ENCODE measurements at regions not wholly inside any gene's neighbourhood (a gene's known extent, or its start where the extent isn't known, plus 50 kb on each side); places are given as distances from the start of the nearest gene placed in this dataset.

DNA sequence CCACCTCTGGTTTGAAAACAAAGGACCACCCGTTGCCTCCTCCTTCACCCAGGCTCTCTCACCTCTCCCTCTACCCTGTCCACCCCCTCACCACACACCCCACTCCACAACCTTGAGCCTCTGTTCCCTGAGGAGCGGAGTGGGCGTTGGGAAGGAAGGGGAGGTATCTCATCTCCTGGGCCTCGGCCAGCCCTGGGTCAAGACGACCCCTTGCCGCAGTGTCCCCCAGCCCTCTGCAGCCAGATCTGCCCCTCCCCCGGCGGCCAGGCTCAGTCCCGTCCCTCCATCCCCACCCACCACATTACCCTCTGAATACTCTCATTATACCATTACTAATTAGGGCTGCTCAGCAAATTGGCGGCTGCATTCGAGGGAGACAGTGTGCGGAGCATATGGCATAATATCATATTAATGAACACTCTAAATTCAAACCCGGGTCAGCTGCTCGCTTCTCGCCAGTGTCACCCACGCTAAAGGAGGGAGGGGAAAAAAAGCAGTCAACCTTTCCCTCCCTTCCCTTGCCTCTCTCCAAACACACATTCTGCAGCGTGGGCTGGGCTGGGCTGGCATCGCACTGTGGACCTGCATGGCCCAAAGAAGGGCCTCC is 123.2 kb upstream of the LHX1 start:
- no peak overlapping the region for H3K4me3 ChIP-seq (ENCODE audit: low read depth, low read length)
- peak; percentile 92 for TF ChIP-seq ZFHX2 (tag by site-specific recombination; conservative IDR thresholded peaks at IDR 0.05)
- peak; percentile 96 for TF ChIP-seq EGR2 (tag by site-specific recombination; IDR thresholded peaks at IDR 0.05; ENCODE audit: low read depth)
- TF ChIP-seq, protein P1, sequence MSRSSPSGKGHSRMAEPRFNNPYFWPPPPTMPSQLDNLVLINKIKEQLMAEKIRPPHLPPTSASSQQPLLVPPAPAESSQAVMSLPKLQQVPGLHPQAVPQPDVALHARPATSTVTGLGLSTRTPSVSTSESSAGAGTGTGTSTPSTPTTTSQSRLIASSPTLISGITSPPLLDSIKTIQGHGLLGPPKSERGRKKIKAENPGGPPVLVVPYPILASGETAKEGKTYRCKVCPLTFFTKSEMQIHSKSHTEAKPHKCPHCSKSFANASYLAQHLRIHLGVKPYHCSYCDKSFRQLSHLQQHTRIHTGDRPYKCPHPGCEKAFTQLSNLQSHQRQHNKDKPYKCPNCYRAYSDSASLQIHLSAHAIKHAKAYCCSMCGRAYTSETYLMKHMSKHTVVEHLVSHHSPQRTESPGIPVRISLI (tag by site-specific recombination; IDR thresholded peaks at IDR 0.05), result no peak
- no peaks in the 10 kb centered on the region for H3K9me3 ChIP-seq (ENCODE audit: control insufficient read depth, insufficient read depth, low read depth, low read length)
- no peaks in the 10 kb centered on the region for H3K36me3 ChIP-seq (ENCODE audit: control insufficient read depth in 2 of 2, insufficient read depth in 1 of 2, low read length in 2 of 2)
- ChIA-PET CTCF (interaction anchor here (0.7 kb wide), 1 partner anchor 11 kb away, joined by 3 read pairs; no protein-coding TSS in a partner anchor), POLR2A (no interaction called here)
- no peak overlapping the region for H3K27ac ChIP-seq (ENCODE audit: extremely low read depth, low read depth, low read length)
- 0 out of 2 replicates have a peak, but pooled peaks cover 3% of the 10 kb centered on the region for H3K4me1 ChIP-seq (ENCODE audit: control insufficient read depth, insufficient read depth, low read length)

DNA sequence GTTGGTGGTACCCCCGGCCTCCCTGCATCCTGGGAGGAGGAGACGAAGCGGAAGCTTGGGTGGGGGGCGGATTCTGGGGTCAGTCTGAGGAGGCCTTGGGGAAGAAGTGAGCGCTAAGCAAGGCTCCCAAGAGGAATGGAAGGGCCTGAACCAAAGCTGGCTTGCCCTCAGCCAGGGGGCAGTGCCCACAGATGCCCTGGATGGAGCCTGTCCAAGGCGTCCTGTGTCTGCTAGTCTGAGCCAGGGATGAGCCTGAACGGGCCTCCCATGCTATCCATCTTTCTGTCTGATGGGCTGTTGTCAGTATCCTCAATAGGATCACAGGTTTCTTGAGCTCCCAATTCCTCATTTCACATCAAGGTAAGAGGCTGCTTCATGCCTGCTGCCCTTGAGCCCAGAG is 122.3 kb upstream of the LHX1 start:
- POLR2A ChIA-PET, result no interaction called here
- H3K27ac ChIP-seq (ENCODE audit: extremely low read depth, low read depth, low read length), result no peak overlapping the region

More for the DNA sequence above, 122.3 kb upstream of the LHX1 start:
- 0 out of 2 replicates have a peak, but pooled peaks cover 3% of the 10 kb centered on the region for H3K4me1 ChIP-seq (ENCODE audit: control insufficient read depth, insufficient read depth, low read length)
- no peak overlapping the region for H3K4me3 ChIP-seq (ENCODE audit: low read depth, low read length)
- H3K36me3 ChIP-seq (ENCODE audit: control insufficient read depth in 2 of 2, insufficient read depth in 1 of 2, low read length in 2 of 2), result no peaks in the 10 kb centered on the region
- TF ChIP-seq ZNF239 (tag by site-specific recombination; IDR thresholded peaks at IDR 0.05) (no peak), KLF1 (tag by site-specific recombination; IDR thresholded peaks at IDR 0.05) (no peak), HOXC10 (CRISPR knock-in tag; IDR thresholded peaks at IDR 0.05) (no peak), ZSCAN30 (tag by site-specific recombination; IDR thresholded peaks at IDR 0.05) (no peak), KLF9 (tag by site-specific recombination; IDR thresholded peaks at IDR 0.05; ENCODE audit: low read depth) (no peak), ZNF558 (tag by site-specific recombination; IDR thresholded peaks at IDR 0.05) (no peak), ZNF792 (tag by site-specific recombination; IDR thresholded peaks at IDR 0.05) (no peak), ZNF23 (tag by site-specific recombination; IDR thresholded peaks at IDR 0.05; ENCODE audit: borderline replicate concordance) (no peak), ZNF830 (tag by site-specific recombination; IDR thresholded peaks at IDR 0.05; ENCODE audit: low read depth) (no peak), ZNF555 (tag by site-specific recombination; conservative IDR thresholded peaks at IDR 0.05) (no peak), GFI1B (tag by site-specific recombination; IDR thresholded peaks at IDR 0.05) (no peak), ZNF112 (tag by site-specific recombination; IDR thresholded peaks at IDR 0.05) (no peak)
- TF ChIP-seq, protein P2, sequence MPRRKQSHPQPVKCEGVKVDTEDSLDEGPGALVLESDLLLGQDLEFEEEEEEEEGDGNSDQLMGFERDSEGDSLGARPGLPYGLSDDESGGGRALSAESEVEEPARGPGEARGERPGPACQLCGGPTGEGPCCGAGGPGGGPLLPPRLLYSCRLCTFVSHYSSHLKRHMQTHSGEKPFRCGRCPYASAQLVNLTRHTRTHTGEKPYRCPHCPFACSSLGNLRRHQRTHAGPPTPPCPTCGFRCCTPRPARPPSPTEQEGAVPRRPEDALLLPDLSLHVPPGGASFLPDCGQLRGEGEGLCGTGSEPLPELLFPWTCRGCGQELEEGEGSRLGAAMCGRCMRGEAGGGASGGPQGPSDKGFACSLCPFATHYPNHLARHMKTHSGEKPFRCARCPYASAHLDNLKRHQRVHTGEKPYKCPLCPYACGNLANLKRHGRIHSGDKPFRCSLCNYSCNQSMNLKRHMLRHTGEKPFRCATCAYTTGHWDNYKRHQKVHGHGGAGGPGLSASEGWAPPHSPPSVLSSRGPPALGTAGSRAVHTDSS (tag by site-specific recombination; IDR thresholded peaks at IDR 0.05), result no peak
- TF ChIP-seq, protein P3, sequence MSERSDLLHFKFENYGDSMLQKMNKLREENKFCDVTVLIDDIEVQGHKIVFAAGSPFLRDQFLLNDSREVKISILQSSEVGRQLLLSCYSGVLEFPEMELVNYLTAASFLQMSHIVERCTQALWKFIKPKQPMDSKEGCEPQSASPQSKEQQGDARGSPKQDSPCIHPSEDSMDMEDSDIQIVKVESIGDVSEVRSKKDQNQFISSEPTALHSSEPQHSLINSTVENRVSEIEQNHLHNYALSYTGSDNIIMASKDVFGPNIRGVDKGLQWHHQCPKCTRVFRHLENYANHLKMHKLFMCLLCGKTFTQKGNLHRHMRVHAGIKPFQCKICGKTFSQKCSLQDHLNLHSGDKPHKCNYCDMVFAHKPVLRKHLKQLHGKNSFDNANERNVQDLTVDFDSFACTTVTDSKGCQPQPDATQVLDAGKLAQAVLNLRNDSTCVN (tag by site-specific recombination; optimal IDR thresholded peaks at IDR 0.05), result no peak
- TF ChIP-seq, protein P4, sequence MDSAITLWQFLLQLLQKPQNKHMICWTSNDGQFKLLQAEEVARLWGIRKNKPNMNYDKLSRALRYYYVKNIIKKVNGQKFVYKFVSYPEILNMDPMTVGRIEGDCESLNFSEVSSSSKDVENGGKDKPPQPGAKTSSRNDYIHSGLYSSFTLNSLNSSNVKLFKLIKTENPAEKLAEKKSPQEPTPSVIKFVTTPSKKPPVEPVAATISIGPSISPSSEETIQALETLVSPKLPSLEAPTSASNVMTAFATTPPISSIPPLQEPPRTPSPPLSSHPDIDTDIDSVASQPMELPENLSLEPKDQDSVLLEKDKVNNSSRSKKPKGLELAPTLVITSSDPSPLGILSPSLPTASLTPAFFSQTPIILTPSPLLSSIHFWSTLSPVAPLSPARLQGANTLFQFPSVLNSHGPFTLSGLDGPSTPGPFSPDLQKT (IDR thresholded peaks at IDR 0.05; ENCODE audit: borderline replicate concordance, low read depth, low read length), result no peak
- TF ChIP-seq, protein P5, sequence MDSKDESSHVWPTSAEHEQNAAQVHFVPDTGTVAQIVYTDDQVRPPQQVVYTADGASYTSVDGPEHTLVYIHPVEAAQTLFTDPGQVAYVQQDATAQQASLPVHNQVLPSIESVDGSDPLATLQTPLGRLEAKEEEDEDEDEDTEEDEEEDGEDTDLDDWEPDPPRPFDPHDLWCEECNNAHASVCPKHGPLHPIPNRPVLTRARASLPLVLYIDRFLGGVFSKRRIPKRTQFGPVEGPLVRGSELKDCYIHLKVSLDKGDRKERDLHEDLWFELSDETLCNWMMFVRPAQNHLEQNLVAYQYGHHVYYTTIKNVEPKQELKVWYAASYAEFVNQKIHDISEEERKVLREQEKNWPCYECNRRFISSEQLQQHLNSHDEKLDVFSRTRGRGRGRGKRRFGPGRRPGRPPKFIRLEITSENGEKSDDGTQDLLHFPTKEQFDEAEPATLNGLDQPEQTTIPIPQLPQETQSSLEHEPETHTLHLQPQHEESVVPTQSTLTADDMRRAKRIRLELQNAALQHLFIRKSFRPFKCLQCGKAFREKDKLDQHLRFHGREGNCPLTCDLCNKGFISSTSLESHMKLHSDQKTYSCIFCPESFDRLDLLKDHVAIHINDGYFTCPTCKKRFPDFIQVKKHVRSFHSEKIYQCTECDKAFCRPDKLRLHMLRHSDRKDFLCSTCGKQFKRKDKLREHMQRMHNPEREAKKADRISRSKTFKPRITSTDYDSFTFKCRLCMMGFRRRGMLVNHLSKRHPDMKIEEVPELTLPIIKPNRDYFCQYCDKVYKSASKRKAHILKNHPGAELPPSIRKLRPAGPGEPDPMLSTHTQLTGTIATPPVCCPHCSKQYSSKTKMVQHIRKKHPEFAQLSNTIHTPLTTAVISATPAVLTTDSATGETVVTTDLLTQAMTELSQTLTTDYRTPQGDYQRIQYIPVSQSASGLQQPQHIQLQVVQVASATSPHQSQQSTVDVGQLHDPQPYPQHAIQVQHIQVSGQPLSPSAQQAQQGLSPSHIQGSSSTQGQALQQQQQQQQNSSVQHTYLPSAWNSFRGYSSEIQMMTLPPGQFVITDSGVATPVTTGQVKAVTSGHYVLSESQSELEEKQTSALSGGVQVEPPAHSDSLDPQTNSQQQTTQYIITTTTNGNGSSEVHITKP (tag by site-specific recombination; IDR thresholded peaks at IDR 0.05), result no peak
- TF ChIP-seq, protein P6, sequence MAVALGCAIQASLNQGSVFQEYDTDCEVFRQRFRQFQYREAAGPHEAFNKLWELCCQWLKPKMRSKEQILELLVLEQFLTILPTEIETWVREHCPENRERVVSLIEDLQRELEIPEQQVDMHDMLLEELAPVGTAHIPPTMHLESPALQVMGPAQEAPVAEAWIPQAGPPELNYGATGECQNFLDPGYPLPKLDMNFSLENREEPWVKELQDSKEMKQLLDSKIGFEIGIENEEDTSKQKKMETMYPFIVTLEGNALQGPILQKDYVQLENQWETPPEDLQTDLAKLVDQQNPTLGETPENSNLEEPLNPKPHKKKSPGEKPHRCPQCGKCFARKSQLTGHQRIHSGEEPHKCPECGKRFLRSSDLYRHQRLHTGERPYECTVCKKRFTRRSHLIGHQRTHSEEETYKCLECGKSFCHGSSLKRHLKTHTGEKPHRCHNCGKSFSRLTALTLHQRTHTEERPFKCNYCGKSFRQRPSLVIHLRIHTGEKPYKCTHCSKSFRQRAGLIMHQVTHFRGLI (tag by site-specific recombination; IDR thresholded peaks at IDR 0.05), result no peak
- H3K9me3 ChIP-seq (ENCODE audit: control insufficient read depth, insufficient read depth, low read depth, low read length), result no peaks in the 10 kb centered on the region
- CTCF ChIA-PET, result no interaction called here

All from HEK293 (cell line).